SK-N-SH treated with all-trans-retinoic acid at 6 μM for 48 hours (cell line): ENCODE measurements at regions not wholly inside any gene's neighbourhood (a gene's known extent, or its start where the extent isn't known, plus 50 kb on each side); places are given as distances from the start of the nearest gene placed in this dataset.

ENCODE experiments used
- CSDC2 ChIP-seq: fragments of 250-450 bp; sonication (Bioruptor Pico); IDR thresholded peaks from 2 replicates; pipeline ENCODE4 v1.5.0; 2020; ENCODE audit warnings: mild to moderate bottlenecking, moderate library complexity
- RARB ChIP-seq: fragments of 250-450 bp; sonication (Bioruptor Pico); IDR thresholded peaks from 2 replicates; pipeline ENCODE4 v1.8.0; 2021; ENCODE audit warnings: mild to moderate bottlenecking, moderate library complexity
- SNAI2 ChIP-seq: fragments of 250-450 bp; sonication (Bioruptor Pico); IDR thresholded peaks from 2 replicates; pipeline ENCODE4 v1.5.0; 2020; ENCODE audit warnings: mild to moderate bottlenecking, moderate library complexity
- ZFP30 ChIP-seq: fragments of 450-650 bp; formaldehyde crosslinking; IDR thresholded peaks from 2 replicates; pipeline ENCODE4 v1.5.0; 2022; ENCODE audit warnings: mild to moderate bottlenecking, moderate library complexity
- ZNF565 ChIP-seq: fragments of 450-650 bp; formaldehyde crosslinking; conservative IDR thresholded peaks from 2 replicates; pipeline ENCODE4 v1.5.0; 2020; ENCODE audit warnings: low read depth, mild to moderate bottlenecking, moderate library complexity
- ZNF8 ChIP-seq: fragments of 450-650 bp; formaldehyde crosslinking; IDR thresholded peaks from 2 replicates; pipeline ENCODE4 v1.5.0; 2020; ENCODE audit warnings: mild to moderate bottlenecking, moderate library complexity
- TF ChIP-seq, protein P1 (sequence below): fragments of 250-450 bp; sonication (Bioruptor Pico); IDR thresholded peaks from 2 replicates; pipeline ENCODE4 v1.8.0; 2021; ENCODE audit warnings: low read depth, mild to moderate bottlenecking, moderate library complexity, borderline replicate concordance

DNA sequence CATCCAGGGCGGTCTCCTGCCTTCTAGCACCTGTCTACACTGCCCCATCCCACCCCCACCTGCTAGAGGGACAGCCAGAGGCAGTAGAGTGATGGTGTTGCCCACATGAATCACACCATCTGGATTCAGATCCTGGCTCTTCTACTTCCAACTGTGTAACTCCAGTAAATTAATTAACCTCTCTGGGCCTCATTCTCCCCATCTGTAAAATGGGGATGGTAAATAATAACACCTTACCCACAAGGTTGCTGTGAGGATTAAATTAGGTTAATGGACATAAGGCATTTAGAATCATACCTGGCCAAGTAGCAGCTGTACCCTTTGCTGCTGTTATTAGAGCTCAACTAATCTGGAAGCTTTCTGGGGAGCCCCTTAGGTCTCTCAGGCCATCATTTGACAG lies 149.6 kb upstream of the BCOR start:
- no peak for TF ChIP-seq ZFP30 (CRISPR knock-in tag)
- TF ChIP-seq SNAI2, result no peak
- TF ChIP-seq, protein P1, sequence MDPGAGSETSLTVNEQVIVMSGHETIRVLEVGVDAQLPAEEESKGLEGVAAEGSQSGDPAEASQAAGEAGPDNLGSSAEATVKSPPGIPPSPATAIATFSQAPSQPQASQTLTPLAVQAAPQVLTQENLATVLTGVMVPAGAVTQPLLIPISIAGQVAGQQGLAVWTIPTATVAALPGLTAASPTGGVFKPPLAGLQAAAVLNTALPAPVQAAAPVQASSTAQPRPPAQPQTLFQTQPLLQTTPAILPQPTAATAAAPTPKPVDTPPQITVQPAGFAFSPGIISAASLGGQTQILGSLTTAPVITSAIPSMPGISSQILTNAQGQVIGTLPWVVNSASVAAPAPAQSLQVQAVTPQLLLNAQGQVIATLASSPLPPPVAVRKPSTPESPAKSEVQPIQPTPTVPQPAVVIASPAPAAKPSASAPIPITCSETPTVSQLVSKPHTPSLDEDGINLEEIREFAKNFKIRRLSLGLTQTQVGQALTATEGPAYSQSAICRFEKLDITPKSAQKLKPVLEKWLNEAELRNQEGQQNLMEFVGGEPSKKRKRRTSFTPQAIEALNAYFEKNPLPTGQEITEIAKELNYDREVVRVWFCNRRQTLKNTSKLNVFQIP (CRISPR knock-in tag), result no peak
- TF ChIP-seq ZNF565, result no peak
- no peak for TF ChIP-seq RARB
- TF ChIP-seq CSDC2 (CRISPR knock-in tag), result no peak
- TF ChIP-seq ZNF8 (CRISPR knock-in tag), result no peak
